Cardiac muscle cell (in vitro differentiated cells and primary cell): ENCODE measurements at regions not wholly inside any gene's neighbourhood (a gene's known extent, or its start where the extent isn't known, plus 50 kb on each side); places are given as distances from the start of the nearest gene placed in this dataset.

Experiments
- DNase-seq, 2 donors: peaks; one replicate each; pipeline versions ENCODE4 v3.0.0 to v3.0.0-alpha.2; 2010 to 2017; ENCODE audit warnings: low read depth in 1 of 2, low spot score in 1 of 2
- H3K27ac ChIP-seq: fragments of 200-600 bp; sonication (generic); 2 replicates; pipeline ENCODE4 v1.5.1; 2016
- H3K27me3 ChIP-seq: fragments of 200-600 bp; sonication (generic); 2 replicates; pipeline ENCODE4 v1.6.0; 2016; ENCODE audit warnings: control low read depth
- H3K36me3 ChIP-seq: fragments of 200-600 bp; sonication (generic); 2 replicates; pipeline ENCODE4 v1.5.1; 2016; ENCODE audit warnings: control low read depth
- H3K4me1 ChIP-seq: fragments of 200-600 bp; sonication (generic); 2 replicates; pipeline ENCODE4 v1.8.1; 2017; ENCODE audit warnings: low read depth, mild to moderate bottlenecking, mixed run types
- H3K4me3 ChIP-seq: fragments of 200-600 bp; sonication (generic); 2 replicates; pipeline ENCODE4 v1.5.1; 2016; ENCODE audit warnings: mild to moderate bottlenecking
- H3K9me3 ChIP-seq: fragments of 200-600 bp; sonication (generic); 2 replicates; pipeline ENCODE4 v1.5.1; 2017; ENCODE audit warnings: low read depth, mild to moderate bottlenecking, control low read depth
- TF ChIP-seq, protein P1 (sequence below): IDR thresholded peaks from 2 replicates; pipeline ENCODE4 v1.5.1; 2012; ENCODE audit warnings: low read depth, mild to moderate bottlenecking, low read length

GRCh38 chr6:97396880-97397279 lies 113.9 kb upstream of the MMS22L start:
- TF ChIP-seq, protein P1, sequence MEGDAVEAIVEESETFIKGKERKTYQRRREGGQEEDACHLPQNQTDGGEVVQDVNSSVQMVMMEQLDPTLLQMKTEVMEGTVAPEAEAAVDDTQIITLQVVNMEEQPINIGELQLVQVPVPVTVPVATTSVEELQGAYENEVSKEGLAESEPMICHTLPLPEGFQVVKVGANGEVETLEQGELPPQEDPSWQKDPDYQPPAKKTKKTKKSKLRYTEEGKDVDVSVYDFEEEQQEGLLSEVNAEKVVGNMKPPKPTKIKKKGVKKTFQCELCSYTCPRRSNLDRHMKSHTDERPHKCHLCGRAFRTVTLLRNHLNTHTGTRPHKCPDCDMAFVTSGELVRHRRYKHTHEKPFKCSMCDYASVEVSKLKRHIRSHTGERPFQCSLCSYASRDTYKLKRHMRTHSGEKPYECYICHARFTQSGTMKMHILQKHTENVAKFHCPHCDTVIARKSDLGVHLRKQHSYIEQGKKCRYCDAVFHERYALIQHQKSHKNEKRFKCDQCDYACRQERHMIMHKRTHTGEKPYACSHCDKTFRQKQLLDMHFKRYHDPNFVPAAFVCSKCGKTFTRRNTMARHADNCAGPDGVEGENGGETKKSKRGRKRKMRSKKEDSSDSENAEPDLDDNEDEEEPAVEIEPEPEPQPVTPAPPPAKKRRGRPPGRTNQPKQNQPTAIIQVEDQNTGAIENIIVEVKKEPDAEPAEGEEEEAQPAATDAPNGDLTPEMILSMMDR = no peak
- Histone ChIP-seq H3K27me3 (no peaks in the 10 kb centered on the region), H3K4me1 (no peaks in the 10 kb centered on the region), H3K27ac (no peak overlapping the region), H3K9me3 (no peaks in the 10 kb centered on the region), H3K36me3 (no peaks in the 10 kb centered on the region), H3K4me3 (no peak overlapping the region)
- DNase-seq = no peak

- H3K9me3 ChIP-seq = no peaks in the 10 kb centered on the region
- no peak overlapping the region for H3K4me3 ChIP-seq
- no peaks in the 10 kb centered on the region for H3K27me3 ChIP-seq
- no peaks in the 10 kb centered on the region for H3K36me3 ChIP-seq
- no peak overlapping the region for H3K27ac ChIP-seq
- no peak for DNase-seq
- H3K4me1 ChIP-seq = no peaks in the 10 kb centered on the region
- TF ChIP-seq, protein P1 = no peak
Observed at GRCh38 chr6:97399208-97399607, 116.2 kb upstream of the MMS22L start.

- no peaks in the 10 kb centered on the region for H3K27me3 ChIP-seq
- no peak overlapping the region for H3K4me3 ChIP-seq
- H3K4me1 ChIP-seq = no peaks in the 10 kb centered on the region
- no peak overlapping the region for H3K27ac ChIP-seq
- peak in 1 of 2 donors; percentile 50 for DNase-seq
- TF ChIP-seq, protein P1 = no peak
- H3K9me3 ChIP-seq = no peaks in the 10 kb centered on the region
- no peaks in the 10 kb centered on the region for H3K36me3 ChIP-seq
Observed at GRCh38 chr6:97401533-97401932, 118.5 kb upstream of the MMS22L start.

DNA sequence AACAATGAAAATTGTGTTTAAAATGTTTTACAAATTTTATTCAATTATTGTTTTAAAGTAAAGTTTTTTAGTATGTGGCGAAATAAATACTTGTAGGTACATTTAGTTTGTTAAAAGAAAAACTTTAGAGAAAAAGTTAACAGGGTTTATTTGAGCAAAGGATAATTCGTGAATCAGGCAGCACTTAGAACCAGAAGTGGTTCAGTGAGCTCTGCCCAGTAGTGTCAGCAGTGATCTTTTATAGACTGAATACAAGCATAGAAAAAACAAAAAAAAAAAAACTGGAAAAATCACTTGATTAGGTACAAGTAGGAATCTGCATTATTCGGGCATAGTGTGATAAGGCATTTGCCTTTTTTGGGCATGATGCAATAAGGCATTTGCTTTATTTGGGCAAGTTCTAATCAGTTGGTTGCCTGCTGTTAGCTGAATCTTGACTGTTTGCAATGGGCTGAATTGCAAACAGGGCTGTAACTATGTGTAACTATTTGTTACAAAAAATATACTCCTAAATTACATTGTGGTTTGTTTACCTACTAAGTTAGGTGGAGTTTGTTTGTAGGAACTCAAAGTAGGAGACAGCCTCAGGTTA lies 122.9 kb upstream of the MMS22L start:
- Histone ChIP-seq H3K27me3 (no peaks in the 10 kb centered on the region), H3K4me3 (no peak overlapping the region), H3K27ac (no peak overlapping the region), H3K36me3 (no peaks in the 10 kb centered on the region), H3K4me1 (no peaks in the 10 kb centered on the region), H3K9me3 (no peaks in the 10 kb centered on the region)
- DNase-seq = no peak
- TF ChIP-seq, protein P1 = no peak

GRCh38 chr6:97406633-97407032 lies 123.6 kb upstream of the MMS22L start:
- no peak overlapping the region for H3K27ac ChIP-seq
- DNase-seq = no peak
- no peaks in the 10 kb centered on the region for H3K27me3 ChIP-seq
- no peaks in the 10 kb centered on the region for H3K36me3 ChIP-seq
- no peak overlapping the region for H3K4me3 ChIP-seq
- TF ChIP-seq, protein P1 = no peak
- H3K9me3 ChIP-seq = no peaks in the 10 kb centered on the region
- H3K4me1 ChIP-seq = no peaks in the 10 kb centered on the region

GRCh38 chr6:97411610-97412009 lies 128.6 kb upstream of the MMS22L start:
- TF ChIP-seq, protein P1 = no peak
- H3K27ac ChIP-seq = no peak overlapping the region
- no peaks in the 10 kb centered on the region for H3K4me1 ChIP-seq
- H3K4me3 ChIP-seq = no peak overlapping the region
- no peak for DNase-seq
- H3K9me3 ChIP-seq = no peaks in the 10 kb centered on the region
- H3K27me3 ChIP-seq = no peaks in the 10 kb centered on the region
- H3K36me3 ChIP-seq = no peaks in the 10 kb centered on the region
